ENCODE measurements at regions not wholly inside any gene's neighbourhood (a gene's known extent, or its start where the extent isn't known, plus 50 kb on each side); places are given as distances from the start of the nearest gene placed in this dataset.

DNA sequence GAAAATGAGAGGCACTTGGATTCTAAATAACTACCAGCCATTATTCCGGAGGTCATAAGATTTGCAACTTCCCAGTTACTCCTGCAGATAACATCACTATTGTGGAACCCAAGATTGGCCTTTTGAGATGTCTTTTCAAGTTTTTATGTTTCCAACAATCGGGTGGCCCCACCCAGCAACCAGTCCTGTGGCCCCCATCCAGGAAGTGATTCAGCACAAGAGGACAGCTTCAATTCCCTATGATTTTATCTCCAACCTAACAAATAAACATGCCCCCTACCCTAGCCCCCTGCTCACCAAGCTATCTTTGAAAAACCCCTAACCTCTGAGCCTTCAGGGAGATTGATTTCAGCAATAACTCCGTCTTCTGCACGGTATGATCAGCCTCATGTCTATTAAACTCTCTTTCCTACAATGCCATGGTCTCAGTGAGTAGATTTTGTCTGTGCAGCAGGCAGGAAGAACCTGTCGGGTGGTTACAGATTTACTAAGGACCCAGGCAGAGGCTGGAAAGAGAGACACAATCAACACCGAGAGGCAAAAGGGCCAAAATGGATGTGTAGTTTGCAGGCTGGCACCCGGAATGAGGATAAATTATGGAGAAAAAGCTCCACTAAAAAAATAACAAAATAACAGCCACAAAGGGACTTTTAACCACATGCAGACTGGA is 83.9 kb upstream of the UNC5B start:
- no peak for DNase-seq (ENCODE audit: low read depth)
- TF ChIP-seq, protein P1, sequence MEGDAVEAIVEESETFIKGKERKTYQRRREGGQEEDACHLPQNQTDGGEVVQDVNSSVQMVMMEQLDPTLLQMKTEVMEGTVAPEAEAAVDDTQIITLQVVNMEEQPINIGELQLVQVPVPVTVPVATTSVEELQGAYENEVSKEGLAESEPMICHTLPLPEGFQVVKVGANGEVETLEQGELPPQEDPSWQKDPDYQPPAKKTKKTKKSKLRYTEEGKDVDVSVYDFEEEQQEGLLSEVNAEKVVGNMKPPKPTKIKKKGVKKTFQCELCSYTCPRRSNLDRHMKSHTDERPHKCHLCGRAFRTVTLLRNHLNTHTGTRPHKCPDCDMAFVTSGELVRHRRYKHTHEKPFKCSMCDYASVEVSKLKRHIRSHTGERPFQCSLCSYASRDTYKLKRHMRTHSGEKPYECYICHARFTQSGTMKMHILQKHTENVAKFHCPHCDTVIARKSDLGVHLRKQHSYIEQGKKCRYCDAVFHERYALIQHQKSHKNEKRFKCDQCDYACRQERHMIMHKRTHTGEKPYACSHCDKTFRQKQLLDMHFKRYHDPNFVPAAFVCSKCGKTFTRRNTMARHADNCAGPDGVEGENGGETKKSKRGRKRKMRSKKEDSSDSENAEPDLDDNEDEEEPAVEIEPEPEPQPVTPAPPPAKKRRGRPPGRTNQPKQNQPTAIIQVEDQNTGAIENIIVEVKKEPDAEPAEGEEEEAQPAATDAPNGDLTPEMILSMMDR (IDR thresholded peaks at IDR 0.05; ENCODE audit: low read depth, low read length, missing control alignments): no peak
- no peak overlapping the region for H3K4me3 ChIP-seq (ENCODE audit: low read depth, low read length)

DNA sequence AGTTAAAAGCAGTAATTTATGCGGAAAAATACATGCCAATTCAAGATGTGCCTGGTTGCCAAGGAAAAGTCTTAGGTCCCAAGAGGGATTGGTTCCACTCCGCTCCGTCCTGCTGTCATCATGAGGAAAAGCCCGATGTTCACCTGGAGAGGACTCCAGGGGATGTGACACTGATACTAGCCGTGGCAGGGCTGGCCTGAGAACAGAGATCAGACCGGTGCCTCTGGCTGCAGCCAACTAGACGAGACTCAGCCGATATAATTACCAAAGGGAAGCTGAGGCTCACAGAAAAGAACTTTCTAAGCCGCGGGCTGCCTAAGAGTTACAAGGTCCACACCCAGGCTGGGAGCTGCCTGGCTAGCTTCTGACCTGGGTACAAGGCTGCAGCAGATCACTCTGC is 81.3 kb upstream of the UNC5B start:
- H3K4me3 ChIP-seq (ENCODE audit: low read depth, low read length): no peak overlapping the region
- TF ChIP-seq, protein P1 (IDR thresholded peaks at IDR 0.05; ENCODE audit: low read depth, low read length, missing control alignments): no peak
- no peak for DNase-seq (ENCODE audit: low read depth)

DNA sequence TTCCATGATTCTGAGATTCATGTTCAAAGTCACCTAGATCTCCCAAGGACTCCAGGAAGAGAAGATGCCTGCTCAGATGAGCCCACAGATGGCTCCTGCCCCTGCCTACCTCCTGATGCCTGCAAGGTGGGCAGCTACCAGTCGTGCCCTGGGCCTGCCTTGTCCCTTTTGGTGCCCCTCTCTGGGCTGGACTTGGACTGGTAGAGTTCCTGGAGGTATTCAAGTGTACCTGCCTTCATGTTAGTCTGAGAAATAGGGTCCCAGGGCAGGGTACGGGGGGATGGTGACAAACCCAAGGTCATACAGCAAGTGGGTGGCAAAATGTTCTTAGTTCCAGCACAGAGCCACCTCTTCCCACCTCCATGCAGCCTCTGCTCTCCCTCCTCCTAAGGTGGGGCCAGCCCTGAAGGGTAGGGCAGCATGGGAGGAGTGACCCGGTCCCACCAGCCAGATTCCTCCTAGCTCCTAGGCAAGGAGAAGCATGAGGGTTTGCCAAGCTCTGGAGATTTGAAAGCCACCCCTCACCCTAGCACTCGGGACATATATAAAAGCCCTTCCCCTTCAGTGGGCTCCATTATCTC is 80.8 kb upstream of the UNC5B start:
- TF ChIP-seq, protein P1 (IDR thresholded peaks at IDR 0.05; ENCODE audit: low read depth, low read length, missing control alignments): no peak
- no peak overlapping the region for H3K4me3 ChIP-seq (ENCODE audit: low read depth, low read length)
- DNase-seq (ENCODE audit: low read depth): no peak

DNA sequence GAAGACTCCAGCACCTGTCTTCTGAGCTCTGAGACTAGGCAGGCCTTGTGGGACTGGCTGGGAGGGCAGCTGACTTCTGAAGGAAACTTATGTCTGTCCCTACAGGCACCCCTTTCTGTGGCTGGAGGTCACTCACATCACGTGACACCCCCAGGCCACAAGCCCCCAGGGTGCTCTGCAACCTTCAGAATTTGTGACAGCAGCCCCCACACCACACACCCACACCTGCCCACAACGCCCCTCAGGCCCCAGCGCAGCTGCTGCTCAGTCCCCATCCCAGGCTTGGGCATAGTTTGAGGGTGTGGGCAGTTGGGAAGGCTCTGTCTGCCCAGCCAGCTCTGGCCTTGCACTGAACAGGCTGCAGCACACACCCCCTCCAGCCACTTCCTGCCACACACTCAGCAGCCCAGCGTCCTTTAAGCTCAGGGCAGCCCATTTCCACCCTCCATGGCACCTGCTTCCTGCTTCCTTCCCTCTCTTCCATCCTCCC is 80.0 kb upstream of the UNC5B start:
- TF ChIP-seq, protein P1 (IDR thresholded peaks at IDR 0.05; ENCODE audit: low read depth, low read length, missing control alignments): no peak
- no peak overlapping the region for H3K4me3 ChIP-seq (ENCODE audit: low read depth, low read length)
- no peak for DNase-seq (ENCODE audit: low read depth)

DNA sequence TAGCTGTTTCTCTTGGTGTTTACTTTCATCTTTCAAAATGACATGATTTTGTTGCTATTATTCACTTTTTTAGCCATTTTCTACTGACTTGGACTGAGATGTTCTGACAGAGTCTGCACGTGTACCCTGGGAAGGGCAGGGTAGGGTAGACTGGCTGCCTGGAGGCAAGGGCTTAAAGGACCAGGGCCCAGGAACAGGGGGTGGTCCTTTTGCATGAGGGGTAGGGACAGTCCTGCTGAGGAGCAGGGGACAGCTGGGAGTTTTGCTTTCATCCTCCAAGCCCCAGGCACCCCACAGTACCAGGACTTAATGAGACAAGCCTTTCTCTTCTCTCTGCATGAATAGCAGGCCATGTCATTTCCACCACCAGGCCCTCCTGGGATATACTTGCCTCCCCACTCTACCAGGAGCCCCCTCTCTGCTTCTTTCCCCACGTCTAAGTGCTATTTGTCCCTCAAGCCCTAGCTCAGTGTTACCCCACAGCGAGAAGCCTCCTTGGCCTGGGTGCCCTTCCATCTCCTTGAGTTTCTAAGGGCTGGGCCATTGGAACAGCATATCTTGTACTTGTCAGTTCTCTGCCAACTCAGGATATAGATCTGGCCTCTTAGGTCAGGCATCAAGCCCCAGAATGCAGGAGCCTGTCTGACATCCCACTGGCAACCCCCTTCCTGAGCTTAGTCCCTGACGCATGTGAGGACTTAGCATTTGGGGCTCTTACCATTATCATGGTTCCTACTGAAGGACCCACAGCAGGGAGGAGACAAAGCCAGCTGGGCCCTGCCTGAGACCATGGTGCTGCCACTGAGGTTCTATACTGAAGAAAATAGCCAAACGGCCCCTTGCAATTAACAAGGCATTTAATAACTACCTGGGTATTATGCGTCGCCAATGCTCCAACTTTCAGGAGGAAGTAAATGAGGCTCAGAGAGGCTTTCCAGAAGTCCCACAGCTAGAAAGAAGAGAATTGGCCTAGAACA is 78.4 kb upstream of the UNC5B start:
- no peak for DNase-seq (ENCODE audit: low read depth)
- TF ChIP-seq, protein P1 (IDR thresholded peaks at IDR 0.05; ENCODE audit: low read depth, low read length, missing control alignments): no peak
- H3K4me3 ChIP-seq (ENCODE audit: low read depth, low read length): no peak overlapping the region

DNA sequence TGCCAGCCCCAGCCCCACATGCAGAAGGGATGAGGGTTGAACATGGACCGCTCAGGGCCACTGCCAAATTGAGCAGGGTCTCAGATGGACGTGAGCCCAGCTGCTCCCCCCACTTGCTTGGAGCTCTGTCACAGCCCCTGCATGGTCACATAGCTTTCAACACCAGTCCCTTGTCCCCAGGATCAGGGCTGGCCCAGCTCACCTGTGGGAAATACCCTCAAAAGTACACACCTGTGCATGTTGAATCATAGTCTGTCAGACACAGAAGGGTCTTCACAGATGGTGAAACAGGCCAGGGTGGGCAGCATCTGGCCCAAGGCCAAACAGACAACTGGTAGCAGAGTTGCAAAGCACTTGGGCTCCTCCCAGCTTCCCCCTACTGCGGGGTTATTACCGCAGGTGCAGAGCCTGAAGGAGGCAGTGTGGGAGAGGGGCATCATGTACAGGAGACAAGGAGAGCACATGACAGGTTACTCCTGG is 77.6 kb upstream of the UNC5B start:
- TF ChIP-seq, protein P1 (IDR thresholded peaks at IDR 0.05; ENCODE audit: low read depth, low read length, missing control alignments): no peak
- DNase-seq (ENCODE audit: low read depth): no peak
- no peak overlapping the region for H3K4me3 ChIP-seq (ENCODE audit: low read depth, low read length)

All from GM12864 (cell line).